Activated CD8-positive, alpha-beta T cell treated with anti-CD3 and anti-CD28 coated beads for 36 hours (primary cell): ENCODE measurements at regions not wholly inside any gene's neighbourhood (a gene's known extent, or its start where the extent isn't known, plus 50 kb on each side); places are given as distances from the start of the nearest gene placed in this dataset.
"Not testable (repeated sequence)": the region's sequence is repeated elsewhere in the genome, so short reads cannot be mapped to it uniquely, and the experiment has no call there.

Experiments
- ATAC-seq: fragments of 200-7000 bp; cut with Tn5 transposase; one replicate; pipeline ENCODE4 v1.10.0; 2021; ENCODE audit warnings: mild to moderate bottlenecking, moderate library complexity
- CTCF ChIA-PET: fragments of 350-600 bp; sonication (Branson Sonifier 250); formaldehyde crosslinking; loops from one replicate; lab custom pipeline; 2021; ENCODE audit warnings: antibody characterized with exemption; lab: Charles Lee
- POLR2A ChIA-PET: fragments of 350-600 bp; sonication (Branson Sonifier 250); formaldehyde crosslinking; loops from one replicate; lab custom pipeline; 2021; ENCODE audit warnings: antibody characterized with exemption; lab: Charles Lee
- DNase-seq: peaks from one replicate; pipeline ENCODE4 v3.0.0-alpha.2; 2020
- H3K27ac Mint-ChIP-seq: one replicate; pipeline ENCODE4 v1.8.0; 2021; ENCODE audit warnings: mild to moderate bottlenecking, mixed read lengths
- H3K27me3 Mint-ChIP-seq: one replicate; pipeline ENCODE4 v1.8.0; 2021; ENCODE audit warnings: mixed read lengths
- H3K36me3 Mint-ChIP-seq: one replicate; pipeline ENCODE4 v1.8.0; 2021; ENCODE audit warnings: low read depth, mixed read lengths
- H3K4me1 Mint-ChIP-seq: one replicate; pipeline ENCODE4 v1.8.0; 2021; ENCODE audit warnings: low read depth, mixed read lengths
- H3K4me3 Mint-ChIP-seq: one replicate; pipeline ENCODE4 v1.8.0; 2021; ENCODE audit warnings: mild to moderate bottlenecking, moderate library complexity, mixed read lengths
- H3K9me3 Mint-ChIP-seq: one replicate; pipeline ENCODE4 v1.8.0; 2021; ENCODE audit warnings: mixed read lengths
- intact Hi-C: fragments of 100-400 bp; cut with micrococcal nuclease; formaldehyde crosslinking; loops from one replicate; pipeline ENCODE4 v1.10.0; 2022
- TF ChIP-seq, protein P1 (sequence below): fragments of 200-600 bp; IDR thresholded peaks from one replicate; pipeline ENCODE4 v1.8.0; 2022; ENCODE audit warnings: antibody characterized with exemption, mild to moderate bottlenecking

DNA sequence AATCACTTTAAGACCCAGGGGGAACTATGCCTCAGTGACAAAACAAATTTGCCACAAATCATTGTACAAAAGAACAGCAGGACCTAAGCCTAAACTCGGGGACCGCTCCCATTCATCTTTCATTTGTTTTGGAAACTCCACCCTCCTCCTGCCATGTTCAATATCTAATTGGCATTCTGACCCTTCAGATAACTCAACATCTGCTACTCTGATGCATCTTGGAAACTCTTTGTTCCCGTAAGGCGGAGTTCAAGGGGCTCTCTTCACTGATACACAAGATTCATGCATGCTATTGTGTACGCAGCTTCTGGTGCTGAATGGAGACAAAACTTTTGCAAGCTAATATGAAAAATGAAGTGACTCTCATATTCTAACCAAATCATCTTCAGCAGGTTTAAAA, 187.6 kb downstream of the ZFP64 start:
- TF ChIP-seq, protein P1, sequence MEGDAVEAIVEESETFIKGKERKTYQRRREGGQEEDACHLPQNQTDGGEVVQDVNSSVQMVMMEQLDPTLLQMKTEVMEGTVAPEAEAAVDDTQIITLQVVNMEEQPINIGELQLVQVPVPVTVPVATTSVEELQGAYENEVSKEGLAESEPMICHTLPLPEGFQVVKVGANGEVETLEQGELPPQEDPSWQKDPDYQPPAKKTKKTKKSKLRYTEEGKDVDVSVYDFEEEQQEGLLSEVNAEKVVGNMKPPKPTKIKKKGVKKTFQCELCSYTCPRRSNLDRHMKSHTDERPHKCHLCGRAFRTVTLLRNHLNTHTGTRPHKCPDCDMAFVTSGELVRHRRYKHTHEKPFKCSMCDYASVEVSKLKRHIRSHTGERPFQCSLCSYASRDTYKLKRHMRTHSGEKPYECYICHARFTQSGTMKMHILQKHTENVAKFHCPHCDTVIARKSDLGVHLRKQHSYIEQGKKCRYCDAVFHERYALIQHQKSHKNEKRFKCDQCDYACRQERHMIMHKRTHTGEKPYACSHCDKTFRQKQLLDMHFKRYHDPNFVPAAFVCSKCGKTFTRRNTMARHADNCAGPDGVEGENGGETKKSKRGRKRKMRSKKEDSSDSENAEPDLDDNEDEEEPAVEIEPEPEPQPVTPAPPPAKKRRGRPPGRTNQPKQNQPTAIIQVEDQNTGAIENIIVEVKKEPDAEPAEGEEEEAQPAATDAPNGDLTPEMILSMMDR = no peak
- ChIA-PET CTCF (no interaction called here), POLR2A (no interaction called here)
- Mint-ChIP-seq H3K36me3 (no peaks in the 10 kb centered on the region), H3K4me3 (no peak overlapping the region), H3K4me1 (no peaks in the 10 kb centered on the region), H3K27me3 (peaks cover 10% of the 10 kb centered on the region), H3K9me3 (no peaks in the 10 kb centered on the region), H3K27ac (no peak overlapping the region)
- intact Hi-C loops = no loop called here
- no peak for ATAC-seq
- no peak for DNase-seq

DNA sequence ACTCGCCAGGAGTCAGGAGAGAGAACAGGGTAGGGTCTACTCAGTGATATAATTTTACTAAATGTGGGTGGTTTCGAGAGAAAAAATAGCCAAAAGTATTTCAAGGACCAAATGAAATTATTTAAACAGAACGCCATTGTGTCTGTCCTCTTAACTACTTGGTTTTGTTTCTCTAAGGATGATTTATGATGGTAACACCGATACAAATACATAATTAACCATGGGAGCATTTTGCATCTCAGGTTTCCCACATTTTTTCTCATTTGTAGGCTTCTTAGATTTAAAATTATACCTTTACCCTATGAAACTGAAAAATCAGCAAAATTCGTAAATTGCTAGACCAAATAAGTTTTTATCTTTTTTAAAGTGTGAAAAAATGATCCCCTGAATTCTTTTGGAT, 188.2 kb downstream of the ZFP64 start:
- DNase-seq = no peak

DNA sequence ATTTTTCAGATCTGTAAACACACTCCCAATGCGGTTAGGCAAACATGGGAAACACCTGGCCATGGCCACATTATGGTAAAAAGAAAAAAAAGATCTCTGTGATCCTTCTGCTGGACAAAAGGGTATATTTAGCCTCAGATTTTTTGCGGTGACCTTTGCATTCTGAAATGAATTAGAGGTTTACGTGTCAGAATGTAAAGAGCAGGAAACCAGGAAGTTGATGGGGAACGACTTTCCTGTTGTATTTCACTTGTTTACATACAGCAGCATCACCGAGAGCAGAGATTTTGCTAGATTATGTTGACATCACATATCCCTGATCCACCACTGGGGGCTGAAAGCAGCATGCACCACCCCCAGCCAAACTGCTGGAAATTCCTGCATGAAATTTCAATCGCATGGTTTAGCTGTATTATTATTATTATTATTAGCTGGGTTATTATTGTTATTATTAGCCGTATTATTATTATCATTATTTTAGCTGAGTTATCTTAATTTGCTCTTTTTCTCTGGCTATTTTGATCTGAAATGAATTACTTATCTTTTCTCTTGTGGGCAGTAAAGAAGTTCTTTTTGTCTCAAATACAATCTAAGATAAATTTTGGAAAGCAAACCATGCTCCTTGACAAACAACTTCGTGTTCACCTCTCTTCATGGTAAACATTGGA, 189.4 kb downstream of the ZFP64 start:
- TF ChIP-seq, protein P1 = no peak
- ChIA-PET POLR2A (no interaction called here), CTCF (no interaction called here)
- no peak overlapping the region for H3K27ac Mint-ChIP-seq
- H3K27me3 Mint-ChIP-seq = peaks cover 10% of the 10 kb centered on the region
- DNase-seq (no peak), ATAC-seq (no peak)
- H3K36me3 Mint-ChIP-seq = no peaks in the 10 kb centered on the region
- intact Hi-C loops = no loop called here
- H3K4me3 Mint-ChIP-seq = no peak overlapping the region
- no peaks in the 10 kb centered on the region for H3K9me3 Mint-ChIP-seq
- H3K4me1 Mint-ChIP-seq = no peaks in the 10 kb centered on the region

More for the DNA sequence above, 188.2 kb downstream of the ZFP64 start:
- Mint-ChIP-seq H3K27ac (no peak overlapping the region), H3K4me3 (no peak overlapping the region), H3K9me3 (no peaks in the 10 kb centered on the region), H3K36me3 (no peaks in the 10 kb centered on the region), H3K27me3 (peaks cover 10% of the 10 kb centered on the region), H3K4me1 (no peaks in the 10 kb centered on the region)
- TF ChIP-seq, protein P1 = no peak
- ATAC-seq = no peak
- intact Hi-C loops = no loop called here
- CTCF ChIA-PET = no interaction called here
- POLR2A ChIA-PET = no interaction called here

DNA sequence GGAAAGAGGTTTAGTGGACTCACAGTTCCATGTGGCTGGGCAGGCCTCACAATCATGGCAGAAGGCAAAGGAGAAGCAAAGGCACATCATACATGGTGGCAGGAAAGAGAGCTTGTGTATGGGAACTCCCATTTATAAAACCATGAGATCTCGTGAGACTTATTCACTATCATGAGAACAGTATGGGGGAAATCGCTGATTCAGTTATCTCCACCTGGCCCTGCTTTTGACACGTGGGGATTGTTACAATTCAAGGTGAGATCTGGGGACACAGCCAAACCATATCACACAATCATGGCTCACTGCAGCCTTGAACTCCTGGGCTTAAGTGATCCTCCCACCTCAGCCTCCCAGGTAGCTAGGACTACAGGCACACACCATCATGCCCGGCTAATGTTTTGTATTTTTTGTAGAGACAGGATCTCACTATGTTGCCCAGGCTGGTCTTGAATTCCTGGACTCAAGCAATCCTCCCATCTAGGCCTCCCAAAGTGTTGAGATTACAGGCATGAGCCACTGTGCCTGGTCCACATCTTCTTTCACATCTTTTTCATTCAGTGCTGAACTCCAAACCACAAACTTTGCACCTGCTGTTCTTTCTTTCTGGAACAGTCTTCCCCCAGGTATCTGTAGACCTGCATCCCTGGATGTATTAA, 194.2 kb downstream of the ZFP64 start:
- H3K9me3 Mint-ChIP-seq, intact Hi-C loops, H3K4me3 Mint-ChIP-seq, CTCF ChIA-PET, POLR2A ChIA-PET, H3K27ac Mint-ChIP-seq, H3K4me1 Mint-ChIP-seq, DNase-seq, H3K27me3 Mint-ChIP-seq, H3K36me3 Mint-ChIP-seq, ATAC-seq: not testable (repeated sequence)

- CTCF ChIA-PET = no interaction called here
Observed at GRCh38 chr20:51995551-51995951, 193.2 kb upstream of the SALL4 start.

More at GRCh38 chr20:51995551-51995951, 193.2 kb upstream of the SALL4 start:
- POLR2A ChIA-PET = no interaction called here
- H3K4me3 Mint-ChIP-seq = no peak overlapping the region
- no peak for ATAC-seq
- TF ChIP-seq, protein P1 = no peak
- intact Hi-C loops = no loop called here
- no peak for DNase-seq
- H3K27me3 Mint-ChIP-seq = no peaks in the 10 kb centered on the region
- no peaks in the 10 kb centered on the region for H3K9me3 Mint-ChIP-seq
- H3K36me3 Mint-ChIP-seq = no peaks in the 10 kb centered on the region
- no peaks in the 10 kb centered on the region for H3K4me1 Mint-ChIP-seq
- no peak overlapping the region for H3K27ac Mint-ChIP-seq
